Ishikawa (cell line): ENCODE measurements at regions not wholly inside any gene's neighbourhood (a gene's known extent, or its start where the extent isn't known, plus 50 kb on each side); places are given as distances from the start of the nearest gene placed in this dataset.

Source experiments
- CEBPB ChIP-seq: IDR thresholded peaks from 2 replicates; pipeline ENCODE4 v1.6.1; 2012
- CREB1 ChIP-seq: IDR thresholded peaks from 2 replicates; pipeline ENCODE4 v1.6.1; 2012; ENCODE audit warnings: low read depth
- EGR1 ChIP-seq: IDR thresholded peaks from 2 replicates; pipeline ENCODE4 v1.6.1; 2012
- EP300 ChIP-seq: IDR thresholded peaks from 2 replicates; pipeline ENCODE4 v1.6.1; 2012; ENCODE audit warnings: borderline replicate concordance
- FOXM1 ChIP-seq: IDR thresholded peaks from 2 replicates; pipeline ENCODE4 v1.6.1; 2012; ENCODE audit warnings: low read depth, borderline replicate concordance
- MAX ChIP-seq: IDR thresholded peaks from 2 replicates; pipeline ENCODE4 v1.6.1; 2012
- NFIC ChIP-seq: IDR thresholded peaks from 2 replicates; pipeline ENCODE4 v1.6.1; 2012
- RAD21 ChIP-seq: IDR thresholded peaks from 2 replicates; pipeline ENCODE4 v1.6.1; 2012; ENCODE audit warnings: low read depth
- REST ChIP-seq: IDR thresholded peaks from 2 replicates; pipeline ENCODE4 v1.6.1; 2012; ENCODE audit warnings: low read depth, mild to moderate bottlenecking
- TAF1 ChIP-seq: IDR thresholded peaks from 2 replicates; pipeline ENCODE4 v1.6.1; 2012; ENCODE audit warnings: low read depth, mild to moderate bottlenecking
- TCF12 ChIP-seq: IDR thresholded peaks from 2 replicates; pipeline ENCODE4 v1.6.1; 2012; ENCODE audit warnings: low read depth
- TEAD4 ChIP-seq: IDR thresholded peaks from 2 replicates; pipeline ENCODE4 v1.6.1; 2012
- USF1 ChIP-seq: IDR thresholded peaks from 2 replicates; pipeline ENCODE4 v1.6.1; 2012
- YY1 ChIP-seq: IDR thresholded peaks from 2 replicates; pipeline ENCODE4 v1.6.1; 2012; ENCODE audit warnings: low read depth
- ZBTB7A ChIP-seq: IDR thresholded peaks from 2 replicates; pipeline ENCODE4 v1.6.1; 2012; ENCODE audit warnings: low read depth

GRCh38 chr22:48955351-48956311 is 872.0 kb downstream of the BRD1 start:
- TF ChIP-seq TEAD4, result no peak
- no peak for TF ChIP-seq YY1
- TF ChIP-seq CEBPB, result no peak
- TF ChIP-seq NFIC, result no peak
- no peak for TF ChIP-seq RAD21
- TF ChIP-seq TCF12, result no peak
- TF ChIP-seq USF1, result no peak
- no peak for TF ChIP-seq TAF1
- no peak for TF ChIP-seq REST
- TF ChIP-seq CREB1, result no peak

GRCh38 chr22:48954781-48955311 is 872.8 kb downstream of the BRD1 start:
- TF ChIP-seq TAF1, result no peak
- TF ChIP-seq CREB1, result no peak
- TF ChIP-seq TCF12, result no peak
- no peak for TF ChIP-seq CEBPB
- TF ChIP-seq REST, result no peak
- TF ChIP-seq ZBTB7A, result no peak
- TF ChIP-seq EGR1, result no peak
- no peak for TF ChIP-seq MAX
- no peak for TF ChIP-seq EP300
- TF ChIP-seq USF1, result no peak
- TF ChIP-seq YY1, result no peak
- no peak for TF ChIP-seq FOXM1

GRCh38 chr22:48953830-48954229 is 873.8 kb downstream of the BRD1 start:
- TF ChIP-seq MAX, result no peak
- TF ChIP-seq ZBTB7A, result no peak
- no peak for TF ChIP-seq NFIC
- no peak for TF ChIP-seq FOXM1
- TF ChIP-seq EGR1, result no peak
- TF ChIP-seq TAF1, result no peak

GRCh38 chr22:48953103-48953720 is 874.5 kb downstream of the BRD1 start:
- no peak for TF ChIP-seq YY1
- no peak for TF ChIP-seq ZBTB7A
- no peak for TF ChIP-seq MAX
- no peak for TF ChIP-seq CREB1
- no peak for TF ChIP-seq EP300
- TF ChIP-seq FOXM1, result no peak
- TF ChIP-seq TAF1, result no peak
- no peak for TF ChIP-seq REST
